GM23338 (cell line): ENCODE measurements at regions not wholly inside any gene's neighbourhood (a gene's known extent, or its start where the extent isn't known, plus 50 kb on each side); places are given as distances from the start of the nearest gene placed in this dataset.

Source experiments
- ATAC-seq: fragments of 200-7000 bp; cut with Tn5 transposase; 3 replicates; pipeline ENCODE4 v1.9.1; 2020
- DNase-seq: peaks from one replicate; pipeline ENCODE4 v3.0.0-alpha.2; 2015; ENCODE audit warnings: low spot score
- H2AFZ ChIP-seq: fragments of 200-600 bp; sonication (generic); 2 replicates; pipeline ENCODE4 v1.8.0; 2016; ENCODE audit warnings: antibody characterized with exemption, mild to moderate bottlenecking, moderate library complexity
- H3F3A ChIP-seq: fragments of 200-600 bp; sonication (generic); replicated peaks from 2 replicates; pipeline ENCODE4 v1.8.0; 2017; ENCODE audit warnings: antibody characterized with exemption, mixed run types, low read depth
- H3K27ac ChIP-seq: fragments of 200-600 bp; sonication (generic); 2 replicates; pipeline ENCODE4 v1.6.1; 2016; ENCODE audit warnings: low read depth
- H3K27me3 ChIP-seq: fragments of 200-600 bp; sonication (generic); 2 replicates; pipeline ENCODE4 v1.8.0; 2016; ENCODE audit warnings: mild to moderate bottlenecking, mixed run types, moderate library complexity; ENCODE audit not compliant: insufficient read depth
- H3K36me3 ChIP-seq: fragments of 200-600 bp; sonication (generic); 2 replicates; pipeline ENCODE4 v1.8.0; 2016; ENCODE audit warnings: mild to moderate bottlenecking; ENCODE audit not compliant: insufficient read depth
- H3K4me1 ChIP-seq: fragments of 200-600 bp; sonication (generic); 2 replicates; pipeline ENCODE4 v1.8.0; 2016; ENCODE audit warnings: mild to moderate bottlenecking, moderate library complexity; ENCODE audit not compliant: insufficient read depth
- H3K4me2 ChIP-seq: fragments of 200-600 bp; sonication (generic); 2 replicates; pipeline ENCODE4 v1.7.1; 2017; ENCODE audit warnings: mixed run types
- H3K4me3 ChIP-seq: fragments of 200-600 bp; sonication (generic); 2 replicates; pipeline ENCODE4 v1.6.1; 2016; ENCODE audit warnings: mixed run types
- H3K79me2 ChIP-seq: fragments of 200-600 bp; sonication (generic); replicated peaks from 2 replicates; pipeline ENCODE4 v1.8.0; 2017; ENCODE audit warnings: mild to moderate bottlenecking; ENCODE audit not compliant: insufficient read depth
- H3K9me2 ChIP-seq: fragments of 200-600 bp; sonication (generic); 2 replicates; pipeline ENCODE4 v1.8.0; 2017; ENCODE audit not compliant: insufficient read depth
- H4K20me1 ChIP-seq: fragments of 200-600 bp; sonication (generic); replicated peaks from 2 replicates; pipeline ENCODE4 v1.8.0; 2017; ENCODE audit warnings: mild to moderate bottlenecking; ENCODE audit not compliant: insufficient read depth
- H3K27ac Mint-ChIP-seq: 2 replicates; pipeline ENCODE4 v1.8.0; 2020; ENCODE audit warnings: inconsistent platforms, mild to moderate bottlenecking, moderate library complexity, mixed read lengths
- H3K27me3 Mint-ChIP-seq: 3 replicates; pipeline ENCODE4 v1.8.0; 2022; ENCODE audit warnings: low read depth, mild to moderate bottlenecking, moderate library complexity, mixed read lengths, inconsistent platforms; ENCODE audit not compliant: insufficient read depth, poor library complexity
- H3K36me3 Mint-ChIP-seq: 3 replicates; pipeline ENCODE4 v1.8.0; 2021; ENCODE audit warnings: low read depth, mild to moderate bottlenecking, inconsistent platforms, moderate library complexity, mixed read lengths
- H3K4me1 Mint-ChIP-seq: 3 replicates; pipeline ENCODE4 v1.8.0; 2020; ENCODE audit warnings: mild to moderate bottlenecking, inconsistent platforms, mixed read lengths
- H3K4me3 Mint-ChIP-seq: 3 replicates; pipeline ENCODE4 v1.8.0; 2021; ENCODE audit warnings: moderate library complexity, mild to moderate bottlenecking, inconsistent platforms, mixed read lengths
- H3K9me3 Mint-ChIP-seq: 3 replicates; pipeline ENCODE4 v1.8.0; 2020; ENCODE audit warnings: moderate library complexity, mild to moderate bottlenecking, inconsistent platforms, mixed read lengths
- EZH2 ChIP-seq: fragments of 200-600 bp; sonication (generic); IDR thresholded peaks from one replicate; pipeline ENCODE4 v1.8.0; 2017; ENCODE audit warnings: antibody characterized with exemption, mild to moderate bottlenecking, low read depth; ENCODE audit not compliant: unreplicated experiment
- EZH2phosphoT487 ChIP-seq: fragments of 200-600 bp; sonication (generic); IDR thresholded peaks from one replicate; pipeline ENCODE4 v1.8.1; 2018; ENCODE audit warnings: antibody characterized with exemption; ENCODE audit not compliant: unreplicated experiment
- JUNB ChIP-seq: IDR thresholded peaks from one replicate; pipeline ENCODE4 v1.6.1; 2016; ENCODE audit warnings: antibody characterized with exemption; ENCODE audit not compliant: unreplicated experiment
- NANOG ChIP-seq: IDR thresholded peaks from 2 replicates; pipeline ENCODE4 v1.6.1; 2016; ENCODE audit warnings: antibody characterized with exemption, borderline replicate concordance
- POLR2AphosphoS5 ChIP-seq: IDR thresholded peaks from 2 replicates; pipeline ENCODE4 v1.6.1; 2016; ENCODE audit warnings: antibody characterized with exemption, low read depth
- STAT1 ChIP-seq: IDR thresholded peaks from one replicate; pipeline ENCODE4 v1.6.1; 2016; ENCODE audit warnings: antibody characterized with exemption; ENCODE audit not compliant: unreplicated experiment
- ZNF114 ChIP-seq: fragments of 250-450 bp; sonication (Bioruptor Pico); IDR thresholded peaks from 2 replicates; pipeline ENCODE4 v1.5.0; 2020; ENCODE audit warnings: mild to moderate bottlenecking, moderate library complexity
- ZNF331 ChIP-seq: fragments of 250-450 bp; sonication (Bioruptor Pico); IDR thresholded peaks from 2 replicates; pipeline ENCODE4 v1.5.0; 2020; ENCODE audit warnings: low read depth, mild to moderate bottlenecking, moderate library complexity
- TF ChIP-seq, protein P1 (sequence below): IDR thresholded peaks from 2 replicates; pipeline ENCODE4 v1.6.1; 2016; ENCODE audit warnings: antibody characterized with exemption
- TF ChIP-seq, protein P2 (sequence below), 2 experiments: fragments of 200-600 bp in 1 of 2; sonication (generic) in 1 of 2; conservative IDR thresholded peaks; 2 replicates each; pipeline versions ENCODE4 v1.5.1 to v1.6.1; 2016 to 2017; ENCODE audit warnings: antibody characterized with exemption in 2 of 2, low read depth in 2 of 2, mild to moderate bottlenecking in 2 of 2, moderate library complexity in 1 of 2
- TF ChIP-seq, protein P3 (sequence below): fragments of 250-450 bp; sonication (Bioruptor Pico); IDR thresholded peaks from 2 replicates; pipeline ENCODE4 v1.5.0; 2020; ENCODE audit warnings: mild to moderate bottlenecking, moderate library complexity

DNA sequence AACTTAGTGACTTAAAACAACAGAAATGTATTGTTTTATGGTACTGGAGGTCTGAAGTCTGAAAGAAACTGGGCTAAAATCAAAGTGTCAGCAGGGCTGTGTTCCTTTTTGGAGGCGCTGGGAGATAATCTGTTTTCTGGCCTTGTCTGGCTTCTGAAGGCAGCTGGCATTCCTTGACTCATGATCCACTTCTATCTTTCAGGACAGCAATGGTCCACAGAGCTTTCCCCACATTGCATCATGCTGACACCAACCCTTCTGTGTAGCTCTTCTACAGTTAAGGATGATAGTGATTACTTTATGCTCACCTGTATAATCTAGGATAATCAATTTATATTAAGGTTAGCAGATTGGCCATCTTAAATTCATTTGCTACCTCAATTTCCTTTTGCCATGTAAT is 392.1 kb downstream of the TDRD15 start:
- ATAC-seq = no peak
- Mint-ChIP-seq H3K9me3 (no peaks in the 10 kb centered on the region; the same call in 2 of the 3 replicates), H3K27me3 (no peaks in the 10 kb centered on the region), H3K4me1 (no peaks in the 10 kb centered on the region), H3K36me3 (no peaks in the 10 kb centered on the region), H3K27ac (no peak overlapping the region), H3K4me3 (no peak overlapping the region)
- Histone ChIP-seq H3K4me2 (no peak overlapping the region), H3K36me3 (no peaks in the 10 kb centered on the region), H4K20me1 (no peaks in the 10 kb centered on the region), H2AFZ (no peak overlapping the region), H3K79me2 (no peaks in the 10 kb centered on the region), H3K4me3 (no peak overlapping the region), H3K4me1 (no peaks in the 10 kb centered on the region), H3K9me2 (no peaks in the 10 kb centered on the region), H3K27me3 (no peaks in the 10 kb centered on the region), H3K27ac (no peak overlapping the region), H3F3A (no peaks in the 10 kb centered on the region)
- no peak for TF ChIP-seq JUNB
- TF ChIP-seq ZNF331 (CRISPR knock-in tag) = no peak
- no peak for TF ChIP-seq POLR2AphosphoS5
- TF ChIP-seq, protein P1, sequence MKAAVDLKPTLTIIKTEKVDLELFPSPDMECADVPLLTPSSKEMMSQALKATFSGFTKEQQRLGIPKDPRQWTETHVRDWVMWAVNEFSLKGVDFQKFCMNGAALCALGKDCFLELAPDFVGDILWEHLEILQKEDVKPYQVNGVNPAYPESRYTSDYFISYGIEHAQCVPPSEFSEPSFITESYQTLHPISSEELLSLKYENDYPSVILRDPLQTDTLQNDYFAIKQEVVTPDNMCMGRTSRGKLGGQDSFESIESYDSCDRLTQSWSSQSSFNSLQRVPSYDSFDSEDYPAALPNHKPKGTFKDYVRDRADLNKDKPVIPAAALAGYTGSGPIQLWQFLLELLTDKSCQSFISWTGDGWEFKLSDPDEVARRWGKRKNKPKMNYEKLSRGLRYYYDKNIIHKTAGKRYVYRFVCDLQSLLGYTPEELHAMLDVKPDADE = no peak
- TF ChIP-seq EZH2 = no peak
- no peak for TF ChIP-seq STAT1
- TF ChIP-seq EZH2phosphoT487 = no peak
- TF ChIP-seq, protein P2, sequence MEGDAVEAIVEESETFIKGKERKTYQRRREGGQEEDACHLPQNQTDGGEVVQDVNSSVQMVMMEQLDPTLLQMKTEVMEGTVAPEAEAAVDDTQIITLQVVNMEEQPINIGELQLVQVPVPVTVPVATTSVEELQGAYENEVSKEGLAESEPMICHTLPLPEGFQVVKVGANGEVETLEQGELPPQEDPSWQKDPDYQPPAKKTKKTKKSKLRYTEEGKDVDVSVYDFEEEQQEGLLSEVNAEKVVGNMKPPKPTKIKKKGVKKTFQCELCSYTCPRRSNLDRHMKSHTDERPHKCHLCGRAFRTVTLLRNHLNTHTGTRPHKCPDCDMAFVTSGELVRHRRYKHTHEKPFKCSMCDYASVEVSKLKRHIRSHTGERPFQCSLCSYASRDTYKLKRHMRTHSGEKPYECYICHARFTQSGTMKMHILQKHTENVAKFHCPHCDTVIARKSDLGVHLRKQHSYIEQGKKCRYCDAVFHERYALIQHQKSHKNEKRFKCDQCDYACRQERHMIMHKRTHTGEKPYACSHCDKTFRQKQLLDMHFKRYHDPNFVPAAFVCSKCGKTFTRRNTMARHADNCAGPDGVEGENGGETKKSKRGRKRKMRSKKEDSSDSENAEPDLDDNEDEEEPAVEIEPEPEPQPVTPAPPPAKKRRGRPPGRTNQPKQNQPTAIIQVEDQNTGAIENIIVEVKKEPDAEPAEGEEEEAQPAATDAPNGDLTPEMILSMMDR (conservative IDR thresholded peaks at IDR 0.05; ENCODE audit: low read depth in 2 of 2) = no peak
- TF ChIP-seq NANOG = no peak
- TF ChIP-seq, protein P3, sequence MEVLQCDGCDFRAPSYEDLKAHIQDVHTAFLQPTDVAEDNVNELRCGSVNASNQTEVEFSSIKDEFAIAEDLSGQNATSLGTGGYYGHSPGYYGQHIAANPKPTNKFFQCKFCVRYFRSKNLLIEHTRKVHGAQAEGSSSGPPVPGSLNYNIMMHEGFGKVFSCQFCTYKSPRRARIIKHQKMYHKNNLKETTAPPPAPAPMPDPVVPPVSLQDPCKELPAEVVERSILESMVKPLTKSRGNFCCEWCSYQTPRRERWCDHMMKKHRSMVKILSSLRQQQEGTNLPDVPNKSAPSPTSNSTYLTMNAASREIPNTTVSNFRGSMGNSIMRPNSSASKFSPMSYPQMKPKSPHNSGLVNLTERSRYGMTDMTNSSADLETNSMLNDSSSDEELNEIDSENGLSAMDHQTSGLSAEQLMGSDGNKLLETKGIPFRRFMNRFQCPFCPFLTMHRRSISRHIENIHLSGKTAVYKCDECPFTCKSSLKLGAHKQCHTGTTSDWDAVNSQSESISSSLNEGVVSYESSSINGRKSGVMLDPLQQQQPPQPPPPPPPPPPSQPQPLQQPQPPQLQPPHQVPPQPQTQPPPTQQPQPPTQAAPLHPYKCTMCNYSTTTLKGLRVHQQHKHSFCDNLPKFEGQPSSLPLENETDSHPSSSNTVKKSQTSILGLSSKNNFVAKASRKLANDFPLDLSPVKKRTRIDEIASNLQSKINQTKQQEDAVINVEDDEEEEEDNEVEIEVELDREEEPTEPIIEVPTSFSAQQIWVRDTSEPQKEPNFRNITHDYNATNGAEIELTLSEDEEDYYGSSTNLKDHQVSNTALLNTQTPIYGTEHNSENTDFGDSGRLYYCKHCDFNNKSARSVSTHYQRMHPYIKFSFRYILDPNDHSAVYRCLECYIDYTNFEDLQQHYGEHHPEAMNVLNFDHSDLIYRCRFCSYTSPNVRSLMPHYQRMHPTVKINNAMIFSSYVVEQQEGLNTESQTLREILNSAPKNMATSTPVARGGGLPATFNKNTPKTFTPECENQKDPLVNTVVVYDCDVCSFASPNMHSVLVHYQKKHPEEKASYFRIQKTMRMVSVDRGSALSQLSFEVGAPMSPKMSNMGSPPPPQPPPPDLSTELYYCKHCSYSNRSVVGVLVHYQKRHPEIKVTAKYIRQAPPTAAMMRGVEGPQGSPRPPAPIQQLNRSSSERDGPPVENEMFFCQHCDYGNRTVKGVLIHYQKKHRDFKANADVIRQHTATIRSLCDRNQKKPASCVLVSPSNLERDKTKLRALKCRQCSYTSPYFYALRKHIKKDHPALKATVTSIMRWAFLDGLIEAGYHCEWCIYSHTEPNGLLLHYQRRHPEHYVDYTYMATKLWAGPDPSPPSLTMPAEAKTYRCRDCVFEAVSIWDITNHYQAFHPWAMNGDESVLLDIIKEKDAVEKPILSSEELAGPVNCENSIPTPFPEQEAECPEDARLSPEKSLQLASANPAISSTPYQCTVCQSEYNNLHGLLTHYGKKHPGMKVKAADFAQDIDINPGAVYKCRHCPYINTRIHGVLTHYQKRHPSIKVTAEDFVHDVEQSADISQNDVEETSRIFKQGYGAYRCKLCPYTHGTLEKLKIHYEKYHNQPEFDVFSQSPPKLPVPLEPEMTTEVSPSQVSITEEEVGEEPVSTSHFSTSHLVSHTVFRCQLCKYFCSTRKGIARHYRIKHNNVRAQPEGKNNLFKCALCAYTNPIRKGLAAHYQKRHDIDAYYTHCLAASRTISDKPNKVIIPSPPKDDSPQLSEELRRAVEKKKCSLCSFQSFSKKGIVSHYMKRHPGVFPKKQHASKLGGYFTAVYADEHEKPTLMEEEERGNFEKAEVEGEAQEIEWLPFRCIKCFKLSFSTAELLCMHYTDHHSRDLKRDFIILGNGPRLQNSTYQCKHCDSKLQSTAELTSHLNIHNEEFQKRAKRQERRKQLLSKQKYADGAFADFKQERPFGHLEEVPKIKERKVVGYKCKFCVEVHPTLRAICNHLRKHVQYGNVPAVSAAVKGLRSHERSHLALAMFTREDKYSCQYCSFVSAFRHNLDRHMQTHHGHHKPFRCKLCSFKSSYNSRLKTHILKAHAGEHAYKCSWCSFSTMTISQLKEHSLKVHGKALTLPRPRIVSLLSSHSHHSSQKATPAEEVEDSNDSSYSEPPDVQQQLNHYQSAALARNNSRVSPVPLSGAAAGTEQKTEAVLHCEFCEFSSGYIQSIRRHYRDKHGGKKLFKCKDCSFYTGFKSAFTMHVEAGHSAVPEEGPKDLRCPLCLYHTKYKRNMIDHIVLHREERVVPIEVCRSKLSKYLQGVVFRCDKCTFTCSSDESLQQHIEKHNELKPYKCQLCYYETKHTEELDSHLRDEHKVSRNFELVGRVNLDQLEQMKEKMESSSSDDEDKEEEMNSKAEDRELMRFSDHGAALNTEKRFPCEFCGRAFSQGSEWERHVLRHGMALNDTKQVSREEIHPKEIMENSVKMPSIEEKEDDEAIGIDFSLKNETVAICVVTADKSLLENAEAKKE (CRISPR knock-in tag) = no peak
- no peak for TF ChIP-seq ZNF114 (CRISPR knock-in tag)
- DNase-seq = no peak
